GM12874 (cell line): ENCODE measurements at regions not wholly inside any gene's neighbourhood (a gene's known extent, or its start where the extent isn't known, plus 50 kb on each side); places are given as distances from the start of the nearest gene placed in this dataset.

ENCODE experiments used
- TF ChIP-seq, protein P1 (sequence below): IDR thresholded peaks from 2 replicates; pipeline ENCODE4 v1.5.1; 2011; ENCODE audit warnings: low read depth, mild to moderate bottlenecking, control low read depth, low read length, moderate library complexity; ENCODE audit not compliant: insufficient read depth

GRCh38 chr6:141107591-141108160 is 1025.0 kb upstream of the GJE1 start:
- TF ChIP-seq, protein P1, sequence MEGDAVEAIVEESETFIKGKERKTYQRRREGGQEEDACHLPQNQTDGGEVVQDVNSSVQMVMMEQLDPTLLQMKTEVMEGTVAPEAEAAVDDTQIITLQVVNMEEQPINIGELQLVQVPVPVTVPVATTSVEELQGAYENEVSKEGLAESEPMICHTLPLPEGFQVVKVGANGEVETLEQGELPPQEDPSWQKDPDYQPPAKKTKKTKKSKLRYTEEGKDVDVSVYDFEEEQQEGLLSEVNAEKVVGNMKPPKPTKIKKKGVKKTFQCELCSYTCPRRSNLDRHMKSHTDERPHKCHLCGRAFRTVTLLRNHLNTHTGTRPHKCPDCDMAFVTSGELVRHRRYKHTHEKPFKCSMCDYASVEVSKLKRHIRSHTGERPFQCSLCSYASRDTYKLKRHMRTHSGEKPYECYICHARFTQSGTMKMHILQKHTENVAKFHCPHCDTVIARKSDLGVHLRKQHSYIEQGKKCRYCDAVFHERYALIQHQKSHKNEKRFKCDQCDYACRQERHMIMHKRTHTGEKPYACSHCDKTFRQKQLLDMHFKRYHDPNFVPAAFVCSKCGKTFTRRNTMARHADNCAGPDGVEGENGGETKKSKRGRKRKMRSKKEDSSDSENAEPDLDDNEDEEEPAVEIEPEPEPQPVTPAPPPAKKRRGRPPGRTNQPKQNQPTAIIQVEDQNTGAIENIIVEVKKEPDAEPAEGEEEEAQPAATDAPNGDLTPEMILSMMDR = no peak

DNA sequence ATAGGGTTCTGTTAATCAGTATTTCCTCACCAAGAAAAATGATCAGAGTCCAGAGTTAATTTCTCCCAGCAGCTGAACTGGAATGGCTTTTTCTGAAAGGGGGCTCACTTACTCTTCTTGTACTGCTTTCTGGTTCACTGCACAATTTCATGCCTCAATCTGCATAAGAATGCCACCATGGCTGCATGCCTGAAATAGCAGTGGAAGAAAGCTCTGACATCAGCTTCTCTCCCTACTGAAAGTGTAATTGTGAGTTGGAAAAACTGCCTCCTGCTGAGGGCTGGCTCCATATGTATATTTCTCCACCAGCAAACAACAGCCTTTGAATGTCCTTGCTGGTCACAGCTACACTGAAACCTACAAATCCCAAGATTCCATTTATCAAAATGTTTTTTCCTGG is 1027.2 kb upstream of the GJE1 start:
- TF ChIP-seq, protein P1 = no peak

DNA sequence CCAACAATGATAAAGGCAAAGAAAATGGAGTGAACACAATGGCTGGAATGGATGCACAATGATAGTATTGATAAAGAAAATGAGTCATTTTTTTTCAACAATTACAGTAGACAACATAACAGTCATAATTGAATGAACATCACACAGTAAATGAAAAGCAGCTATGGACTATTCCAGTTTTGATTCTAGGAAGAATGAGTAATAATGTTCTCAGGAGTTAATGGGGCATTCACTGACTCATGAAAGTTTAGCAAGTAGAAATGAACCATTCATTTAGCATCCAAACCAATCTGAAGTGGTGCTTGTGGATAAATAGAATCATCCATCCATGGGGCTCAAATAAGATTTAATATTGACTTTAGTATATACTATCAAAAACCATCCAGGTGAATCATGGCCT is 1029.5 kb upstream of the GJE1 start:
- TF ChIP-seq, protein P1 = no peak

GRCh38 chr6:141097471-141097870 is 1035.3 kb upstream of the GJE1 start:
- TF ChIP-seq, protein P1 = no peak

GRCh38 chr6:141095308-141095707 is 1037.4 kb upstream of the GJE1 start:
- TF ChIP-seq, protein P1 = no peak

- TF ChIP-seq, protein P1 = no peak
Measured at GRCh38 chr6:141088171-141088570, 1044.6 kb upstream of the GJE1 start.

GRCh38 chr6:141077355-141078333 is 1055.1 kb upstream of the GJE1 start:
- TF ChIP-seq, protein P1 = peak; percentile 23; the same call in 1 of the 2 replicates
